HG02981 (cell line): ENCODE measurements at regions not wholly inside any gene's neighbourhood (a gene's known extent, or its start where the extent isn't known, plus 50 kb on each side); places are given as distances from the start of the nearest gene placed in this dataset.
"Not testable (repeated sequence)": the region's sequence is repeated elsewhere in the genome, so short reads cannot be mapped to it uniquely, and the experiment has no call there.

ENCODE experiments used
- ATAC-seq: cut with Tn5 transposase; IDR thresholded peaks from one replicate; pipeline ENCODE4 v1.9.1; 2021; ENCODE audit warnings: mild to moderate bottlenecking, moderate library complexity; ENCODE audit not compliant: unreplicated experiment

DNA sequence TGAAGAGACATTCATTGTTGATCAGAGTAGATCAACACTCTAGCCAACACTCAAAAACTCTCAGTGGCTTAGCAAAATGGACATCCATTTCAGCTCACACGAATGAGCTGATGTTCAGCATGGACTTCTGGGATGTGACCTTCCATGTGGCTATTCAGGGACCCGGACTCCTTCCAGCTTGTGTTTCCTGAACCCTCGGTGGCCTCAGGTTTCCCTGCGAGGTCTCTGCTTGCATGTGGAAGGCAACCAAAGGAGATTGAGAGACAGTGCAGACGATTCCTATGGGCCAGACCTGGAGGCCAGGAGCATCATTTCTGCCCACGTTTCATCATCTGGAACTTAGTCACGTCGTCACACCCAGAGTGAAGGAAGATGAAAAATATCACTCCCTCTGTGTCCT lies 1137.4 kb downstream of the TBC1D22A start:
- ATAC-seq: no peak

DNA sequence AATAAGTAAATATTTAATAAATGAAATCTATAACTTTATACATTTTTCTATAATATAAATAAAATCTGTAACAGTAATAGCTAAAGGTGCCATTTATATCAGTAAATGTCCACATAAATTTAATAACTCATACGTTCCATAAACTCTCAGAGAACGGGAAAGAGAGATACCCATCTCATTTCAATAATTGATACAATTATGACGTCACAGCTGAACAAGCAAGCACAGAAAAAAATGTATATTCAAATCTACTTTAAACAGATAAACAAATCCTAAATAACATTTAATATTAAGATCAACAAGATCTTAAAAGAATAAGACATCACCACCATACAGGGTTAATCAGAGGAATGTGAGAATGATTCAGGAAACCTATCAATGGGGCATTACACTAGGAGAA lies 1136.5 kb downstream of the TBC1D22A start:
- no peak for ATAC-seq

DNA sequence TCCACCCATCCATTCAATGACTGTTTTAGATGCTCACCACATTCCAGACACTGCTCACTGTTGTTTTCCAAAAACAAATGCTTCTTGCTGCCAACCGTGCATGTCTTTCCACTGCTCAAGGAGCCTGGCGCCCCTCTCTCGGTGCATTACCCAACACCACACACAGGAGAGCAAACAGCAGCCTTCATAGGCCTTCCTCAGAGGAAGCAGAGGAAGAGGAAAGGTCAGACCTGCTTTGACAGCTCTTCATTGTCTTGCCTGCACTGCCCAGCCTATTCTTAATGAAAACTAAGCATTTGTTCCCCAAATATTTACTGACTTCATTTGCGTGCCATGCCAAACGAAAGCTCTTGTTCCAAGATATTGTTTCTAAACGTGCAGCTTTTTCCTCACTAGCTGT lies 1129.2 kb downstream of the TBC1D22A start:
- no peak for ATAC-seq

DNA sequence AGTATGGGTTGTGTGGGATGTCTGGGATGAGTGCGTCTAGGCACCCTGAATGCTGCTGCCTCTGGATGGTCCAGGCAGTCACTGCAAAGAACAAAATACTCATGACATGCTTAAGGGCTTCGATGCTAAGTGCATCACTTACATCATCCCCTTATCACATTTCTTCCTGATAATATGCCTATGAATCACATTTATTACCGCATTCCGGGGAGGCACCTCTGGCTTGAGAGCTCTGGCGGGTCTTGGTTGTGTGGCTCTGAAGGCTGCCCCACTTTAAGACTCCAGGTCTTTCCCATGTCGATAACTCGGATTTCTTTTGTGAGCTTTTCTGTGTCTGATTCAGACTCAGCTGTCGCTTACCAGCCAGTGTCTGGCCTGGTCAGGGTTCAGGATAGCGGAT lies 1126.4 kb downstream of the TBC1D22A start:
- ATAC-seq: no peak

DNA sequence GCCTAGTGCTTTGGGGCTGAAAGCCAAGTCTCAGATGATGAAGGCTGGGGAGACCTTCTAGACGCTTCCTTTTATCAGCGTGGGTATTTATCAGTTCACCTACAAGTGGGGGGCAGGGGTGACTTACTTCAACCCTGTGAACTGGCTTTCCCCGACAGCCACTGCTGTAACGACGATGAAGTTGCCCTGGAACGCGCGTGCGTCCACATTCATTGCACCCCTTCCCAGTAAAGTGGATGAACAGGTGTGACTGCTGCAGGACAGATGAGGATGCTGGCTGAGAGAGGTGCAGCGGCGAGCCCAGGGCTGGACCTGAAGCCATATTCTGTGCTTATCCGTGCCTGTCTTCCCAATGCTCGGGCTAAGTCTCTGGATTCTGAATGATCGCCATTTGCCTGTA lies 1122.3 kb downstream of the TBC1D22A start:
- no peak for ATAC-seq

DNA sequence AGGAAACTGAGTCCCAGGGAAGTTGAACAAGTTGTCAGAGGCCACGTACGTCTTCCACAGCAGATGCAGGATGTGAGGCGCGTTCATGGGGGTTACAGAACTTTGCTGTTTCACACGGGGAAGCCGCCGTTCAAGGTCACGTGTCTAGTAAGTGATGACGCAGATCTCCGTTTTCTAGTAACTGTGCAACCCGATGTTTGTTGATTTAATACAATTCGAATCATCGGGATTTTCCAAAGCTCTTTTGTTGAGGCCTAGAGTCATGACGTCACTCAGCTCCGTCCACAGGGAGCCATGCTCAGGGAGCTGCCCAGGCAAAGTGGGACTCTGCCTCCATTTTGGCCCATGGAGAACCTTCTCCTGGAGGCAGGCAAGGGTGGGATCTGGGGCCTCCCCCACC lies 1121.8 kb downstream of the TBC1D22A start:
- ATAC-seq: no peak

DNA sequence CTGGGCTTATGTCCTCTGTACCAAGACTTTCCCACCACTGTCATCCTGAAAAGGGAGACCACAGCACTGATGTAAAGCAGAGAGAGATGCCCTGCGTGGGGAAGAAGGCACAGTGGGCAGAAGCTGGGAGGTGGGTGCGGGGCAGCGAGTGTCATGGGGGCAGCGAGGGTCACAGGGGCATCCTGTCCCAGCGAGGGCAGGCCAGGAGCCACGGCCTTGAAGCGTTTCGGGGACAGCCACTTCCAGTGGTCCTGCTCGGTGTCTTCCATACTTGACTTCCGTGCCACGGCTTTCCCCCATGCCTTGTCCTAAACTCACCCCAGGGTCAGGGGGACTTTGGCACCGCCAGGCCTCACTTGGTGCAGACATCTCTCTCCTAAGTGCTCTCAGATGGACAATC lies 1121.3 kb downstream of the TBC1D22A start:
- no peak for ATAC-seq

DNA sequence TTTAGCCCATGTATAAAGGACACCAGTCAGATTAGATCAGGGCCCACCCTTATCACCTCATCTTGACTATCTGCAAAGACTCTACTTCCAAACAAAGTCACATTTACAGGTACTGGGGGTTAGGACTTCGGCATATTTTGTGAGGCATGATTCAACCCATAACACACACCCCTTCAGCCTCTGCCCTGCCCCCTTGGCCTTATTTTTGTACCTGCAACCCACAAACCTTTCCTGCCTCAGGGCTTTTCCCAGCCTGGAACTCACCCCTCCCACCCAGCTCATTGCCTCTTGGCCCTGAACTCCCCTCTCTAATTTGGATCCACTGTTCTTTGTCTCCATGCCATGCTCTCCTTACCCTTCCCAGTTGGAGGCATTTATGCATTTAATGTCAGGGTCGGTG lies 1116.9 kb downstream of the TBC1D22A start:
- ATAC-seq: no peak

DNA sequence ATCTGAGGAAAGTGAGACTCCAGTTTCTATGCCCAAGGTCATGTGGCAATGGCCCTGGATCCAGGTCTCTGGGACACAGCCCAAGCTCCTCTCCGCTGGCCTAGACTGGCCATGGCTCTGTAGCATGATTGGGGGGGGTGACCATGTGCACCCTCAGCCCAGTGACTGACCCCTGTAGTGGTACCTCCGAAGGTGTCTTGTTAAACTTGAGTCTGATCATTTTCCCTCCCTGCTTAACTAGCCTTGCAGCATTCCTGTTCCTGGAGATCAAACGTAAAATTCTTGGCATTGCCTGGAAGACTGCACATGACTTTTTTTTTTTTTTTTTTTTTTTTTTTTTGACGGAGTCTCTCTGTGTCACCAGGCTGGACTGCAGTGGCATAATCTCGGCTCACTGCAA lies 1116.0 kb downstream of the TBC1D22A start:
- ATAC-seq: no peak

DNA sequence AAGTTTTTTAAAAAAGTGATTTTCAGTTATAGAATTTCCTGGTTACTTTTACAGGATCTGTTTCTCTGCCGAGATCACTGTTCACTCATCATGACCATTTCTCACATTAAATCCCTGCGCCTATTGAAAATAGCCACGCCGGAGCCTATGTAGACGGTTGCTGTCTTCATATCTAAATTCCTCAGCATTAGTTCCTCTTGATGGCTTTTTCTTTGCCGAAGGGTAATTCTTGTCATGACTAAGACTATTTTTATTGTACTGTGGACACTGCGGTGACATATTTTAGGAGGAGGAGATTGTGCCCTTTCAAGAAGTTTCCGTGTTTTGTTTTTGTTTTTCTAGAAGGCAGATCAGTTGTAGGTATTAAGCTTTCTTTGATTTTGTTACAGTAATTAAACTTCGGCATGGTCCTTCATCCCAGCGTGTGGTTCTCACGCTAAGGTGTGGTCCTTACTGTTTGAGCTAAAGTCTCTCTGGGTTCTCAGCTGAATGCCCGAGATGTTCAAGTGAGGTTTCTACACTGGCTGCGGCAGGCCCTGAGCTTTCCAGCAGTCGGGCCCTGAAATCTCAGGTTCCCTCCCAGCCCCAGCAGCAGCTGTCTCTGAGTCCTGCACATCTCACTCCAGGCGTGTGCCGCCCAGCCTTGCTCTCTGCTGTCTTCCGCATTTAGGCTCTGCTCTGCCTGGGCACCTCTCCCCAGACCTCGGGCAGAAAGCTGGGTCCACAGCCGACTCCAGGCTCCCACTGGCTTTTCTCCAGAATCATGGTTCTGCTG lies 1110.5 kb downstream of the TBC1D22A start:
- ATAC-seq: no peak

DNA sequence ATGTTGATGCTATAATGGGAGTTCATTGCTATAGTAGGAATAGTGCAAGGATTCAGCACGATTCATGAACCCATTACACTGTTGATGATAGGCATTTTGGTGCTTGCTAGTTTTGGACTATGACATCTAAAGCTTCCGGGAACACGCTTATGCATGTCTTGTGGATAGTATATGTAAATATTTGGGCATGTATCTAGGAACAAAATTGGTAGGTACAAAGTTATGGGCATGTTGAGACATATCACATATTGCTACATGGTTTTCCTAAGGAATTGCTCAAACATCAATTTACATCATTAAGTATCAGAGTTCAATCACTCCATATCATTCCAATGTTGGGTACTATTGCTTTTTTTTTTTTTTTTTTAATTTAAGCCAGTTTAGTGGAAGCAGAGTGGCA lies 1103.2 kb downstream of the TBC1D22A start:
- no peak for ATAC-seq

DNA sequence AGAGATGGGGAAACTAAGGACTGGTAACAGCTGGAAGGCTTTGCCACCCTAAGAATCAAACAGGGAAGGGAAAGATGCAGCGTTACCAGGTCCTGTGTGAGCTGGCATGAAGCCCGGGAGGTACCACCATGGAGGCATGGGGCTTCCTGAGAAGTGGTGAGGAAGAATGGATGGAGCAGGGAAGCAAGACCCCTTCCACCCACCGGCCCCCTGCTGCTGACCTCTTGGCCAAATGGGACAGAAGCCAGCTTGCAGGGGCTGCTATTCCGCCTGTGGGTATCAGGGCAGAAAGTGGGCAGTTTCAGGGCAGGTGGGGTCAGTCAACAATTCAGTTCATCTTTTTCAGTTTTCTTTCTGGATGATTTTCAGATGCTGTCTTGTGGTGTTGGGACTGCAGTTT lies 1099.9 kb downstream of the TBC1D22A start:
- ATAC-seq: no peak

DNA sequence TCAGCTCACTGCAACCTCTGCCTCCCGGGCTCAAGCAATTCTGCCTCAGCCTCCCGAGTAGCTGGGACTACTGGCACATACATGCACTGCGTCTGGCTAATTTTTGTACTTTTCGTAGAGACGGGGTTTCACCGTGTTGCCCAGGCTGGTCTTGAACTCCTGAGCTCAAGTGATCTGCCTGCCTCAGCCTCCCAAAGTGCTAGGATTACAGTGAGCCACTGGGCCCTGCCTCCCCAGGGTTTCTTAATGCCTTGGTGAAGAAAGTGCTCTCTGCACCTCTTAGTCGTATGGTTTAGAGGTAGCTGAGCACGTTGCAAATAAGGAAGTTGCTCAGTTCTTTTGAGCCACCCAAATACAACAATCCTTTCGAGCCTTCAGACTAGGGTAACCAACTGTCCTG lies 1098.5 kb downstream of the TBC1D22A start:
- not testable (repeated sequence) for ATAC-seq

DNA sequence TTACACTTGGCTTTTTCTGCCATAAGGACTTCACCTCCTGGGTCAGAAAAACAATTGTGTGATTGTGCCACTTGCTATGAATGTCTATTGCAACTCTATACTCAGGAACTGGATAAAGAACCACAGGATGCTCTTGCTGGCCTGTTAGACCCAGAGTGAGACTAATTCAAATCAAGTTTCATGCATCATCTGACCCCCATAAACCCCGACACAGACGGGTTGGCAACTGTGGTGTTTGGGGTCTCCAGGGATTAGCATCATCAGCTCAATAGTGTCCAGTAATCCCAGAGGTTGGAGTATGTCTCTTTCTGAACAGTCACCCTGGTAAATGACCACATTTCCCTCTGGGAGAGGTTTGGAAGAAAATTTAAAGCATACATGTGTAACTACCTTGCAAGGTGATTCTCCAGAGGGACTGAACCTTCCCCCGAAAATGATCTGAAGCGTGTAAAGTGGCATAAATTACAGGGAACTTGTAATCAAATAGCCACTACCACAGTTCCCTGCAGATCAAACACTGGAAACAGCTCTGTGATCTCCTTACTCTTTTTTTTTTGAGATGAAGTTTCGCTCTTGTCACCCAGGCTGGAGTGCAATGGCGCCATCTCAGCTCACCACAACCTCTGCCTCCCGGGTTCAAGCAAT lies 1097.6 kb downstream of the TBC1D22A start:
- no peak for ATAC-seq

DNA sequence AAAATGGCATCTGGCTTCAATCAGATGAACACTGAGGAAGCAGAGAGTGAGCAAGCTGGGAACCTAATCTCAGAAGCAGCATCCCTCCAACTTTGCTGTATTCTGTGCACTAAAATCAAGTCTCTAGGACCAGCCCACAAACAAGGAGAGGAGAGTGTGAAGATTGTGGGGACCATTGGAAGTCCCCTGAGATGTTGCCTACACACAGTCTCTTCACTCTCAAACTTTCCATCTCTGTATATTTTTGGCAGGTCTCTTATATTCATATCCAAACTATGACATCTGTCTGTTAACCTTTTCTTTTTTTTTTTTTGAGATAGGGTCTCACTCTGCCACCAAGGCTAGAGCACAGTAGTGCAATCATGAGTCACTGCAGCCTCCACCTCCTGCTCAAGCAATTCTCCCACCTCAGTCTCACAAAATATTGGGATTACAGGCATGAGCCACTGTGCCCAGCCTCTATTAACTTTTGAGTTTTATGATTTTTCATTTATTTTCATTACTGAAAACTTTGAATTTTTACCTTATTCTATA lies 1096.4 kb downstream of the TBC1D22A start:
- ATAC-seq: no peak

DNA sequence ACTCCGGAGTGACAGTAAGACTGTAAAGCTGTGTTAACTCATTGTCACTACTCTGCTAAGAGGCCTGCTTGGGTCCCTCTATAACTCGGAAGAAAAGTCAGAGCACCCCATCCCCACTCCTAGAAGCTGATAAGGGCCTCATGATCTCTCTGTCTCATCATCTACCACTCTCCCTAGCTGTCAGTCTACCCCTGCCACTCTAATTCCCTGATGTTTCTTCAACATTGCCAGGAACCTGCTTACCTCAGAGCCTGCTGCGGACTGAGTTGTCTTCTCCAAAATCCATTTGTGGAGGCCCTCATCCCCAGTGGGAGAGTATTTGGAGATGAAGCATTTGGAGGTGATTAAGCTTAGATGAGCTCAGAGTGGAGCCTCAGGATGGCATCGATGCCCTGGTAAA lies 1092.2 kb downstream of the TBC1D22A start:
- ATAC-seq: no peak

DNA sequence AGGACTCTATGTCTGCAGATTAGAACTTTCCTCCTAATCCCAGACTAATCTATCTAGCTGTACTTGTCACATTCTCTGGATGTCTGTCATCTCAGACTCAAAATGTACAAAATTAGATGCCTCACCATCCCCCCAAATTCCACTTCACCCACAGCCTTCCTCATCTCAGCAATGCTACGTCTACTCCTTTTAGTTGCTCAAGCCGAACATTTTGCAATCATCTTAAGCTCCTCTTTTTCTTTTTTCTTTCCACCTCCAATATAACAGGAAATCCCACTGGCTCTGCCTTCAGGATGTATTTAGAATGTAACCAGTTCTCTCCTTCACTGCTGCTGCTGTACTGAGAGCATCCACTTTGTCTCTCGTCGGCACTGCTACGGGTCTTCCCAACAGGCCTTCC lies 1091.8 kb downstream of the TBC1D22A start:
- ATAC-seq: no peak

DNA sequence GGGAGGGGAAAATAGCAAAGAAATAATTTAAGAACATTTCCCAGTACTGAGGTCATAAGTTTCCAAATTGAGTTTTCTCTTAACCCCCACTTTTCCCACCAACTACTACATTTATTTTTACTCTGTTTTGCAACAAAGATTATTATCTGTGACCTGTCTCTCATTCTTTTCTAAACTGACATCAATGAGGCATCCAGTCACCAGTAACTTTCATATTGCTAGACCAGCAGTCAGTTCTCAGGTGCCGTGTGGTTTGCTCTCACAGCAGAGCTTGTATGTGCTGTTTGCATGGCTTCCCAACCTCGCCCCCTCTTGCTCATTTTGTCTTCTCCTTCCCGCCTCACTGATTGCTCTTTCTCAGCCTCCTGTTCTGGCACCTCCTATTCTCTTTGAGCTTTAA lies 1091.3 kb downstream of the TBC1D22A start:
- no peak for ATAC-seq

DNA sequence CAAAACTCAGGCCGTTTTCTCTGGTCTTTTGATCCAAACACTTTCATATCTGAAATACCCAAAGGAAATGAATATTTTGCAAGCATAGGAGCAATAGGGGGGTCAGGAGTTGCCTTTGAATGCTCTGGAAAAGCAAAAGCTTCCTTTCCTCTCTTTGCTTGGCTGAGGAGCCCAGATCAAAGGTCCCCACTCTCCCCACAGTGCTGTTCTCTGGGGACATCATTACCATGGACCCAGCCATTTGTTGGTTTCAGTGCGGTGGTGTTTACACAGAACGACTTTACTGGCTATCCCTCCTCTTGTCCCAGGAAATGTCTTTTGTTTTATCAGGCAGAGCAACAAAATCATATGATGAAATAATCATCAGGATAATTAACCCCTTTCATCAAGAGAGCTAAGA lies 1089.1 kb downstream of the TBC1D22A start:
- ATAC-seq: no peak

DNA sequence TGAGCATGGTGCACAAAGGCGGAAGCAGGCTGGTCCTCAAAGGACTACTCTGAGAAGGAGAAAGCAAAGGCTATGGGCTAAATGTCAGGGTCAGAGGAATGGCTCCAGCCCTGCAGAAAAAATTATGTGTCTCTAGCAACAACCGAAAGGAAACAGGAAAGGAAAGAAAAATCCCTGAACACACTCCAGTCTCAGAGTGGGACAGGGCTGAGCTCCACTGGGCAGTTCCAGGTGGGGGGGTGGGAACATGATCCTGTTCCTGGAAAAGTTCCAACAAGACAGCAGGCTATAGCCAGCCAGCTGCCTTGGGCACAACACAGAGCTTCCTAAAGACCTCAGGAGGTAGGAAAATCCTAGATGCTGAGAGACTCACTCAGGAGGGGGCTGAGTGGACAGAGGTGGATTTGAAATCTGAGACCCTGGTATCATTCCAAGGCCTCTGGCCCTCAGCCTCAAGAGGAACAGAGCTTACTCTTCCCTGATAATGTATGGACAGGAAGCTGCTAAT lies 1088.2 kb downstream of the TBC1D22A start:
- no peak for ATAC-seq

DNA sequence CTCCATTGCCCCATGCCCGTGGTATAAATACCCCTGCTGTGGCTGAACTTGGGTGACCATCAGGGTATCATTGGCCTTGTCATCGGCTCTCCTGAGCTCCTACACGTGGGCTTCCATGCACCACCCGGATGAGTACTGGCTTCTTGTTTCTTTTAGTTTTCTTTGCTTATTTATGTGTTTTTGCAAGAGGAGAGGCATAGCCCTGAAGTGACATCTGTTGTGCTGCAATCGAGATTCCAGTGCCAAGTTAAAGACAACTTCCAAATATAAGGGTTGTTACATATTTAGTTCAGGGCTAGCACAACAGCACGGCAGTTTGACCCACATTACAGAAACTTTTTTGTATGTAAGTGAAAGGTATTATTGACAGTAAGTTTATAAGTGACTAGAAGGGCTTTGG lies 1087.1 kb downstream of the TBC1D22A start:
- ATAC-seq: no peak

DNA sequence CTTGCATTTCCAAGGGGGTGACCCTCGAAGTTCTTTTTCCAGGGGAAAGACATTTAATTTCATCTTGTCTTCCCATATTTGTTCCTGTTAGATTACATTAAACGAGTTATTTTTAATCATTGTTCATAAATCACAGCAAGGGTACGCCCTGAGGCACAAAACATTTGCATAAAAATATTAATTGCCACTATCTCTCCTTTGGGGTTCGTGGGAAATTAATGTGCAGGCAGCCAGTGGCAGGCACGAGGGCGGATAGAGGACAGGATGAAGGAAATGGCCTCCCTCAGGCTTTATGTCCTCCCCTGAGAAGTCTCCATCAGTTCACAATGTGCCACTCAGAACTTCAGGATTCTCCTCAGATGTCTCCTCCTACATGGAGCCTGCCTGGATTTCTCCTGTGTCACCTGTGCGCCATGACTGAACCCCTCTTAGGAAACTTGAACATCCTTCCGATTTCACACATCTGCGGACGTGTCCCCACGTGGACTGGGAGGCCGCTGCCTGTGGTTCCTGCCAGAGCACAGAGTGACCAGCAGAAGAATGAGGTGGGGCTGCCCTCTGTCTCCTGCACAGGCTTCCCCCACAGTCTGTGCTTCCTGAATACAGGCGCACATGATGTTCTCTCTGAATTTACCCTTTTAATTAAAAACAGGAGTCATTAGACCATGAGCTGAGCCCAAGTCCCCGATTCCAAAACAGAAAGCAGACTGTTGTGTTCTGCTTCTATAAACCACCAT lies 1085.9 kb downstream of the TBC1D22A start:
- ATAC-seq: no peak
